ENCODE measurements at regions not wholly inside any gene's neighbourhood (a gene's known extent, or its start where the extent isn't known, plus 50 kb on each side); places are given as distances from the start of the nearest gene placed in this dataset.
"Not testable (repeated sequence)": the region's sequence is repeated elsewhere in the genome, so short reads cannot be mapped to it uniquely, and the experiment has no call there.

GRCh38 chr4:160567634-160568033 lies 1464.8 kb downstream of the RAPGEF2 start:
- no peak overlapping the region for H3K4me3 ChIP-seq
- H3K4me1 ChIP-seq = no peaks in the 10 kb centered on the region
- H3K27ac ChIP-seq = no peak overlapping the region
- TF ChIP-seq, protein P1, sequence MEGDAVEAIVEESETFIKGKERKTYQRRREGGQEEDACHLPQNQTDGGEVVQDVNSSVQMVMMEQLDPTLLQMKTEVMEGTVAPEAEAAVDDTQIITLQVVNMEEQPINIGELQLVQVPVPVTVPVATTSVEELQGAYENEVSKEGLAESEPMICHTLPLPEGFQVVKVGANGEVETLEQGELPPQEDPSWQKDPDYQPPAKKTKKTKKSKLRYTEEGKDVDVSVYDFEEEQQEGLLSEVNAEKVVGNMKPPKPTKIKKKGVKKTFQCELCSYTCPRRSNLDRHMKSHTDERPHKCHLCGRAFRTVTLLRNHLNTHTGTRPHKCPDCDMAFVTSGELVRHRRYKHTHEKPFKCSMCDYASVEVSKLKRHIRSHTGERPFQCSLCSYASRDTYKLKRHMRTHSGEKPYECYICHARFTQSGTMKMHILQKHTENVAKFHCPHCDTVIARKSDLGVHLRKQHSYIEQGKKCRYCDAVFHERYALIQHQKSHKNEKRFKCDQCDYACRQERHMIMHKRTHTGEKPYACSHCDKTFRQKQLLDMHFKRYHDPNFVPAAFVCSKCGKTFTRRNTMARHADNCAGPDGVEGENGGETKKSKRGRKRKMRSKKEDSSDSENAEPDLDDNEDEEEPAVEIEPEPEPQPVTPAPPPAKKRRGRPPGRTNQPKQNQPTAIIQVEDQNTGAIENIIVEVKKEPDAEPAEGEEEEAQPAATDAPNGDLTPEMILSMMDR (IDR thresholded peaks at IDR 0.05) = no peak
- ATAC-seq = no peak
- no peak for DNase-seq
- H3K9me3 ChIP-seq = no peaks in the 10 kb centered on the region
- H3K36me3 ChIP-seq = no peaks in the 10 kb centered on the region
- intact Hi-C loops (cut with DNase I) = no loop called here
- 81 to 96% methylated on average over 1 of the region's 1 CpG for WGBS, 2 donors
- H3K27me3 ChIP-seq = no peaks in the 10 kb centered on the region

- TF ChIP-seq, protein P1 (IDR thresholded peaks at IDR 0.05) = no peak
- no peak overlapping the region for H3K4me3 ChIP-seq
- no peaks in the 10 kb centered on the region for H3K4me1 ChIP-seq
- no peak overlapping the region for H3K27ac ChIP-seq
- H3K9me3 ChIP-seq = peaks cover 0 to 8% (median 0%) of the 10 kb centered on the region in 11 donors
- DNase-seq (no peak), ATAC-seq (no peak)
- H3K27me3 ChIP-seq = no peaks in the 10 kb centered on the region
- no peaks in the 10 kb centered on the region for H3K36me3 ChIP-seq
- intact Hi-C loops (cut with DNase I) = no loop called here
These were observed 1467.4 kb downstream of the RAPGEF2 start for GRCh38 chr4:160570271-160570670.

- H3K4me3 ChIP-seq; H3K27me3 ChIP-seq; H3K36me3 ChIP-seq; H3K27ac ChIP-seq; ATAC-seq; intact Hi-C loops (cut with DNase I); DNase-seq; H3K4me1 ChIP-seq: not testable (repeated sequence)
- peaks cover 0 to 13% (median 0%) of the 10 kb centered on the region in 11 donors for H3K9me3 ChIP-seq
- WGBS, 2 donors = 83 to 84% methylated on average over 15 to 18 of the region's 18 CpGs
These were observed 1471.4 kb downstream of the RAPGEF2 start for GRCh38 chr4:160574272-160574671.

DNA sequence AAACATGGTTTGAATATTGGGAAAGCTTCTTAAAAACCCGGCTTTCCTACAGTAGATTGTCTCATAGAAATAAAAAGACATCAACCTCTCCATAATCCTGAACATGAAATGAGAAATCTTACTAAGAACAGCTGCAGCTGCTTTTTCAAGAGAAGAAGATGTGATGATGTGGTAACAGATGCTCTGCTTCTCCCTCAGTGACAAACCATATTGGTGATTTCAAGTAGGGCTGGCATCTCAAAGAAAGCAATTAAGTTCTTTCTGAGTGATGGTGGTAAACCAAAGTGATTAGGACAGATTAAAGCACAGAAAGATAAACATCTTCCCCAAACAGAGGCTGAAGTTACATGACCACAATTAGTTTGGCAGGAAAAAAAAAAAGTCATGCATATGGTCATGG lies 1477.7 kb downstream of the RAPGEF2 start:
- Histone ChIP-seq H3K27me3 (no peaks in the 10 kb centered on the region), H3K27ac (no peak overlapping the region), H3K36me3 (no peaks in the 10 kb centered on the region), H3K4me3 (no peak overlapping the region), H3K9me3 (peaks cover 0 to 10% (median 0%) of the 10 kb centered on the region in 11 donors), H3K4me1 (no peaks in the 10 kb centered on the region)
- no peak for DNase-seq
- no peak for ATAC-seq
- TF ChIP-seq, protein P1 (IDR thresholded peaks at IDR 0.05) = no peak
- intact Hi-C loops (cut with DNase I) = no loop called here
- WGBS, 2 donors = 63 to 72% methylated on average over 1 of the region's 1 CpG

- no peak overlapping the region for H3K4me3 ChIP-seq
- DNase-seq (no peak), ATAC-seq (no peak)
- no peak overlapping the region for H3K27ac ChIP-seq
- TF ChIP-seq, protein P1 (IDR thresholded peaks at IDR 0.05) = no peak
- peaks cover 0 to 4% (median 0%) of the 10 kb centered on the region in 11 donors for H3K9me3 ChIP-seq
- 41 to 42% methylated on average over 4 of the region's 4 CpGs for WGBS, 2 donors
- H3K27me3 ChIP-seq = no peaks in the 10 kb centered on the region
- intact Hi-C loops (cut with DNase I) = no loop called here
- H3K4me1 ChIP-seq = no peaks in the 10 kb centered on the region
- H3K36me3 ChIP-seq = no peaks in the 10 kb centered on the region
These were observed 1489.4 kb downstream of the RAPGEF2 start for GRCh38 chr4:160592258-160592657.
